Inflammatory macrophage treated with lipopolysaccharide for 1 hour (primary cell): ENCODE measurements at regions not wholly inside any gene's neighbourhood (a gene's known extent, or its start where the extent isn't known, plus 50 kb on each side); places are given as distances from the start of the nearest gene placed in this dataset.

Experiments used
- DNase-seq, 2 donors: peaks; one replicate each; pipeline ENCODE4 v3.0.0-alpha.2; 2020 to 2022

GRCh38 chr17:79539944-79540705 is 70.7 kb downstream of the RBFOX3 start:
- DNase-seq, result no peak

GRCh38 chr17:79538291-79538690 is 72.6 kb downstream of the RBFOX3 start:
- DNase-seq, result no peak

GRCh38 chr17:79537686-79538085 is 73.2 kb downstream of the RBFOX3 start:
- no peak for DNase-seq

GRCh38 chr17:79537061-79537460 is 73.8 kb downstream of the RBFOX3 start:
- no peak for DNase-seq

- no peak for DNase-seq
These were observed 74.5 kb downstream of the RBFOX3 start for GRCh38 chr17:79536212-79536840.

- DNase-seq, result no peak
These were observed 75.2 kb downstream of the RBFOX3 start for GRCh38 chr17:79535728-79536025.

- DNase-seq, result no peak
These were observed 75.8 kb downstream of the RBFOX3 start for GRCh38 chr17:79534851-79535727.

- no peak for DNase-seq
These were observed 76.7 kb downstream of the RBFOX3 start for GRCh38 chr17:79534111-79534510.

- DNase-seq, result no peak
These were observed 77.7 kb downstream of the RBFOX3 start for GRCh38 chr17:79533116-79533515.

GRCh38 chr17:79532107-79532790 is 78.6 kb downstream of the RBFOX3 start:
- no peak for DNase-seq

- no peak for DNase-seq
These were observed 79.4 kb downstream of the RBFOX3 start for GRCh38 chr17:79531191-79532095.

- no peak for DNase-seq
These were observed 80.3 kb downstream of the RBFOX3 start for GRCh38 chr17:79530361-79531105.

- no peak for DNase-seq
These were observed 81.2 kb downstream of the RBFOX3 start for GRCh38 chr17:79529661-79530081.

- no peak for DNase-seq
These were observed 82.2 kb downstream of the RBFOX3 start for GRCh38 chr17:79528592-79529125.

GRCh38 chr17:79527306-79527705 is 83.5 kb downstream of the RBFOX3 start:
- DNase-seq, result no peak

GRCh38 chr17:79525793-79526677 is 84.8 kb downstream of the RBFOX3 start:
- no peak for DNase-seq

- DNase-seq, result no peak
These were observed 86.4 kb downstream of the RBFOX3 start for GRCh38 chr17:79524213-79525187.

GRCh38 chr17:79522414-79522813 is 88.4 kb downstream of the RBFOX3 start:
- no peak for DNase-seq

GRCh38 chr17:79521225-79521624 is 89.6 kb downstream of the RBFOX3 start:
- no peak for DNase-seq
